NT2/D1 (cell line): ENCODE measurements at regions not wholly inside any gene's neighbourhood (a gene's known extent, or its start where the extent isn't known, plus 50 kb on each side); places are given as distances from the start of the nearest gene placed in this dataset.

Experiments
- SUZ12 ChIP-seq: IDR thresholded peaks from 2 replicates; pipeline ENCODE4 v1.6.1; 2011; ENCODE audit not compliant: insufficient read length, insufficient read depth; ENCODE audit errors: extremely low read depth
- ZNF274 ChIP-seq: IDR thresholded peaks from 2 replicates; pipeline ENCODE4 v1.6.1; 2011; ENCODE audit warnings: mild to moderate bottlenecking, low read depth, low read length

- TF ChIP-seq ZNF274 = no peak
- no peak for TF ChIP-seq SUZ12
Observed at GRCh38 chr4:44978020-44978419, 251.7 kb upstream of the GNPDA2 start.
